Calu3 (cell line): ENCODE measurements at regions not wholly inside any gene's neighbourhood (a gene's known extent, or its start where the extent isn't known, plus 50 kb on each side); places are given as distances from the start of the nearest gene placed in this dataset.

Experiments
- BruUV-seq: library from RNA; stranded (reverse); fragments of 400-500 nt; replicated peaks from 2 replicates; lab custom pipeline; 2021; lab: Mats Ljungman, UMichigan
- CTCF ChIA-PET: fragments of 300-600 bp; sonication (Branson Sonifier 250); formaldehyde crosslinking; loops from one replicate; lab custom pipeline; 2022; ENCODE audit warnings: antibody characterized with exemption; lab: Charles Lee
- DNase-seq: peaks from one replicate; pipeline ENCODE4 v3.0.0; 2022
- H3K27ac Mint-ChIP-seq: one replicate; pipeline ENCODE4 v1.8.0; 2022; ENCODE audit warnings: mixed read lengths; ENCODE audit not compliant: unreplicated experiment
- H3K27me3 Mint-ChIP-seq: one replicate; pipeline ENCODE4 v1.8.0; 2022; ENCODE audit warnings: mixed read lengths; ENCODE audit not compliant: unreplicated experiment
- H3K36me3 Mint-ChIP-seq: one replicate; pipeline ENCODE4 v1.8.0; 2022; ENCODE audit warnings: mild to moderate bottlenecking, moderate library complexity, mixed read lengths; ENCODE audit not compliant: insufficient read depth, unreplicated experiment
- H3K4me1 Mint-ChIP-seq: one replicate; pipeline ENCODE4 v1.8.0; 2022; ENCODE audit warnings: mild to moderate bottlenecking, low read depth, mixed read lengths; ENCODE audit not compliant: unreplicated experiment
- H3K4me3 Mint-ChIP-seq: one replicate; pipeline ENCODE4 v1.8.0; 2022; ENCODE audit warnings: mild to moderate bottlenecking, low read depth, moderate library complexity, mixed read lengths; ENCODE audit not compliant: unreplicated experiment
- H3K9me3 Mint-ChIP-seq: one replicate; pipeline ENCODE4 v1.8.0; 2022; ENCODE audit warnings: low read depth, mixed read lengths; ENCODE audit not compliant: unreplicated experiment
- CTCF ChIP-seq: fragments of 200-600 bp; IDR thresholded peaks from one replicate; pipeline ENCODE4 v1.8.0; 2022; ENCODE audit warnings: antibody characterized with exemption; ENCODE audit not compliant: unreplicated experiment
- intact Hi-C: fragments of 100-400 bp; cut with micrococcal nuclease; formaldehyde crosslinking; loops from one replicate; pipeline ENCODE4 v1.10.0; 2022; ENCODE audit not compliant: unreplicated experiment

GRCh38 chr13:33891196-33891742, 73.3 kb downstream of the RFC3 start:
- H3K27ac Mint-ChIP-seq = no peak overlapping the region
- TF ChIP-seq CTCF = no peak
- H3K9me3 Mint-ChIP-seq = no peaks in the 10 kb centered on the region
- no peaks in the 10 kb centered on the region for H3K36me3 Mint-ChIP-seq
- no peak for DNase-seq
- H3K27me3 Mint-ChIP-seq = no peaks in the 10 kb centered on the region
- CTCF ChIA-PET = no interaction called here
- H3K4me3 Mint-ChIP-seq = no peak overlapping the region
- BruUV-seq = no TSS peak
- intact Hi-C loops = no loop called here
- no peaks in the 10 kb centered on the region for H3K4me1 Mint-ChIP-seq

GRCh38 chr13:33893559-33893958, 75.6 kb downstream of the RFC3 start:
- Mint-ChIP-seq H3K9me3 (peaks cover 2% of the 10 kb centered on the region), H3K4me1 (no peaks in the 10 kb centered on the region), H3K4me3 (no peak overlapping the region), H3K27ac (no peak overlapping the region), H3K27me3 (no peaks in the 10 kb centered on the region), H3K36me3 (no peaks in the 10 kb centered on the region)
- no peak for TF ChIP-seq CTCF
- no TSS peak for BruUV-seq
- DNase-seq = no peak
- intact Hi-C loops = no loop called here
- CTCF ChIA-PET = interaction anchor here (0.6 kb wide), 1 partner anchor 9 kb away, joined by 3 read pairs; no protein-coding TSS in a partner anchor

GRCh38 chr13:33904431-33904830, 86.5 kb downstream of the RFC3 start:
- Mint-ChIP-seq H3K27ac (no peak overlapping the region), H3K36me3 (no peaks in the 10 kb centered on the region), H3K4me1 (no peaks in the 10 kb centered on the region), H3K4me3 (no peak overlapping the region), H3K9me3 (no peaks in the 10 kb centered on the region), H3K27me3 (no peaks in the 10 kb centered on the region)
- CTCF ChIA-PET = no interaction called here
- intact Hi-C loops = no loop called here
- no TSS peak for BruUV-seq
- no peak for TF ChIP-seq CTCF
- no peak for DNase-seq

- CTCF ChIA-PET = no interaction called here
Observed at GRCh38 chr13:33908116-33908515, 90.2 kb downstream of the RFC3 start.

More at GRCh38 chr13:33908116-33908515, 90.2 kb downstream of the RFC3 start:
- intact Hi-C loops = no loop called here
- no peaks in the 10 kb centered on the region for H3K9me3 Mint-ChIP-seq
- TF ChIP-seq CTCF = no peak
- no peak overlapping the region for H3K4me3 Mint-ChIP-seq
- no peaks in the 10 kb centered on the region for H3K4me1 Mint-ChIP-seq
- BruUV-seq = no TSS peak
- no peak for DNase-seq
- no peak overlapping the region for H3K27ac Mint-ChIP-seq
- no peaks in the 10 kb centered on the region for H3K36me3 Mint-ChIP-seq
- no peaks in the 10 kb centered on the region for H3K27me3 Mint-ChIP-seq
